Fibroblast of mammary gland (primary cell): ENCODE measurements at regions not wholly inside any gene's neighbourhood (a gene's known extent, or its start where the extent isn't known, plus 50 kb on each side); places are given as distances from the start of the nearest gene placed in this dataset.
A peak's percentile ranks its signal among the peaks of the same experiment; 100 is the strongest.

Experiments used
- DNase-seq: peaks from one replicate; pipeline ENCODE4 v3.0.0-alpha.2; 2010; ENCODE audit warnings: low read depth
- H3K4me3 ChIP-seq: 2 replicates; pipeline ENCODE4 v1.5.1; 2011; ENCODE audit warnings: low read depth, mild to moderate bottlenecking, low read length, moderate library complexity; ENCODE audit not compliant: control insufficient read depth
- TF ChIP-seq, protein P1 (sequence below): conservative IDR thresholded peaks from 2 replicates; pipeline ENCODE4 v1.5.1; 2011; ENCODE audit warnings: low read depth, low read length, inconsistent platforms; ENCODE audit not compliant: control insufficient read depth, insufficient read depth

DNA sequence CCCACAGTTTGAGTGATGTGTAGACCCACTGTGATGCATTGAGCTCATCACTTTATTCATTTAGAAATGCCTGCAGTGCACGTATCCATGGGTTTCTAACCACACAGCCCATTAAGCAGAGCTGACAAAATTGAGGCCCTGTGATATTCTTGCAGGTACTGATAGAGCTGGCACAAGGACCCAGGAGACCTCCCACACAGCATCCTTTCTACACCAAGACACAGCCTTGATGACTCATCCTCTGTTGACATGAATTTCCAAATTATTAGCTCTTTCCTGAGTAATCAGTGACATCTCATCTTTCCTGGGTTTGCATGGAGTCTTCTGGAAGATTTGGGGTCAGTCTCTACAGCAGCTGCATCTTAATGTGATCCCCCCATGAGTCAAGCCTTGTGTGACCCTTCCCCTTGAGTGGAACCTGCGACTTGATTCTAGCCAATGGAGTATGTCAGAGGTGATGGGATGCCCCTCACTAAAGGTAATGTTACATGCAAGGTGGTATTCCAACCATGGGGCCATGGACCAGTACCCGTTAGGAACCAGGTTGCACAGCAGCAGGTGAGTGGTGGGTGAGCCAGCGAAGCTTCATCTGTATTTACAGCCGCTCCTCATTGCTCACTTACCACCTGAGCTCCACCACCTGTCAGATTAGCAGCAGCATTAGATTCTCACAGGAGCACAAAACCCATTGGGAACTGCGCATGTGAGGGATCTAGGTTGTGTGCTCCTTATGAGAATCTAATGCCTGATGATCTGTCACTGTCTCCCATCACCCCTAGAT lies 181.1 kb upstream of the ARL4C start:
- no peak overlapping the region for H3K4me3 ChIP-seq
- DNase-seq = peak; percentile 86

DNA sequence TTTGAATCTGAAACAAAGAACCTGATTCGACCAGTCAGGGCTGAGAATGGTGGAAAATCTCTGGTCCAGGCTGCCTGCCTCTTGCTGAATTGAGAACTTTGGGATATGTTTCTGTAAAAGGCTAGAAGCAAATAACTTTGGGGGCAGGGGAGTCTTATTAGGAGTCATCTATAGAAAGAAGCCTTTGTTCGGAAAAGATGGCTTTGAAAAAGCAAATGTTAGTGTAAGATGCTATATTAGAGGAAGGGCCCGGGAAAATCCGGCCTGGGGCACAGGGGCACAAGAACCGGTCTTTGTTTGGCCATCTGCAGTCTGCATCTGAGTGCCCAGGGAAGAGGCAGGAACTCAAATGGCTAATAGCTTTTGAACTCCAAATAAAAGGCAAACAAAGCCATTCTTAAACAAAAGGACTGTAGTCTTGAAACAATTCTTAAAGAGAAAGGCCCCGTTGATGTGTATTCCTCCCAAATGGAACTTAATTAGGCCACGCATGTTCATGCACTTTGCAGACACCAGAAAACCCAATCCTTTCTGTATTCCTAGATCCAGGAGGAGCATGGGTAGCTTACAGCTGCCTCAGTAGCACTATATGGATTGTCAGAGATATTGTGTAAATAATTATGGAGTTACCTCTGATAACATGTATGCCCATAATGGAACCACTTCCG lies 180.0 kb upstream of the ARL4C start:
- TF ChIP-seq, protein P1, sequence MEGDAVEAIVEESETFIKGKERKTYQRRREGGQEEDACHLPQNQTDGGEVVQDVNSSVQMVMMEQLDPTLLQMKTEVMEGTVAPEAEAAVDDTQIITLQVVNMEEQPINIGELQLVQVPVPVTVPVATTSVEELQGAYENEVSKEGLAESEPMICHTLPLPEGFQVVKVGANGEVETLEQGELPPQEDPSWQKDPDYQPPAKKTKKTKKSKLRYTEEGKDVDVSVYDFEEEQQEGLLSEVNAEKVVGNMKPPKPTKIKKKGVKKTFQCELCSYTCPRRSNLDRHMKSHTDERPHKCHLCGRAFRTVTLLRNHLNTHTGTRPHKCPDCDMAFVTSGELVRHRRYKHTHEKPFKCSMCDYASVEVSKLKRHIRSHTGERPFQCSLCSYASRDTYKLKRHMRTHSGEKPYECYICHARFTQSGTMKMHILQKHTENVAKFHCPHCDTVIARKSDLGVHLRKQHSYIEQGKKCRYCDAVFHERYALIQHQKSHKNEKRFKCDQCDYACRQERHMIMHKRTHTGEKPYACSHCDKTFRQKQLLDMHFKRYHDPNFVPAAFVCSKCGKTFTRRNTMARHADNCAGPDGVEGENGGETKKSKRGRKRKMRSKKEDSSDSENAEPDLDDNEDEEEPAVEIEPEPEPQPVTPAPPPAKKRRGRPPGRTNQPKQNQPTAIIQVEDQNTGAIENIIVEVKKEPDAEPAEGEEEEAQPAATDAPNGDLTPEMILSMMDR = no peak
- no peak overlapping the region for H3K4me3 ChIP-seq
- DNase-seq = no peak

More for the DNA sequence above, 181.1 kb upstream of the ARL4C start:
- TF ChIP-seq, protein P1 = no peak

DNA sequence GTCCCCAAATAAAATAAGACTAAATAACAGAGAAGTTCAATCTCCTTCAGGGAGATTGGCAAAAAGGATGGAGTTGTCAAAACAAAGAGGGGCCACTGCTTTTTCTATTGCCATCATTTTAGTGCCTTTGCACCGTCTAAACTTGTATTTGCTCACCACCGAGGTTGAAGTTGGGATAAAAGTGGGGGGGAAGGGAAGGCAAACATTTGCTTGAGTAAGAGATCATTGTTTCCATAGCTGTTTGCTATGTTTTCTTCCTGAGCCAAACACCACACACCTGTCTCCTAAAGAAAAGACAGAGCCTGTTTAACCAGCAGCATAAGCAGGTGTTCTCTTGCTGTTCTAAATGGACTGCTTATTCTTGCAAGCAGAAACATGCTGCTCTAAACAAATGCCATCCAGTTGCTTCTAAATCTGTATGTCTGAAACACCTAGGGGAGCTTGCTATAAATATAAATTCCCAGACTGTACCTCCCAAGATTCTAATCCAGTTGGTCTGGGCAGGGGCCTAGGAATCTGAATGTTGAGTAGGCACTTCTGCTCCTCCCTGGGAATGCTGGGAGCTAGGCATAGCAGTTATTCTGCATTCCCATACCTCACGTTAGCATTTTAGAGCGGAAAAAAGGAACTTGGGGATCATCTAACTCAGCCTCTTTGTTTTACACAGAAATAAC lies 179.4 kb upstream of the ARL4C start:
- TF ChIP-seq, protein P1 = no peak
- DNase-seq = no peak
- H3K4me3 ChIP-seq = no peak overlapping the region

DNA sequence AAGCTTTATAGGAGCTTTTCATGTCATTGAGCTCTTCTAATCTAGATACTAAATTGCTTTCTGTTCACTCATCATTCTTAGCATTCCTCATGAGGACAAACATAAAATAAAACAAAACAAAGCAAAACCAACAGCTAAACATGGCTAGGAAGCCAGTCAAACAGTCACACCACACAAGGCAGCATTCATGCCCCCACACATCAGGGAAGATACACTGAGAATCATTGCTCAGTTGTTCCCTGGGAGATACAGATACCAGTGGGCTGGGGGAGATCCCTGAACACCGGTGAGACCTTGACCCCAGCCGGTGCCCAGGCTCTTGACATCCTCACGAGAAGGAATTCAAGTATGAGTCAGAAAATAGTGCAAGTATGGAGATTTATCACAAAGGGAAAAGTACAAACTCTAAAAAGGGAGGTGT lies 177.9 kb upstream of the ARL4C start:
- peak; percentile 43 for DNase-seq
- TF ChIP-seq, protein P1 = no peak
- no peak overlapping the region for H3K4me3 ChIP-seq

DNA sequence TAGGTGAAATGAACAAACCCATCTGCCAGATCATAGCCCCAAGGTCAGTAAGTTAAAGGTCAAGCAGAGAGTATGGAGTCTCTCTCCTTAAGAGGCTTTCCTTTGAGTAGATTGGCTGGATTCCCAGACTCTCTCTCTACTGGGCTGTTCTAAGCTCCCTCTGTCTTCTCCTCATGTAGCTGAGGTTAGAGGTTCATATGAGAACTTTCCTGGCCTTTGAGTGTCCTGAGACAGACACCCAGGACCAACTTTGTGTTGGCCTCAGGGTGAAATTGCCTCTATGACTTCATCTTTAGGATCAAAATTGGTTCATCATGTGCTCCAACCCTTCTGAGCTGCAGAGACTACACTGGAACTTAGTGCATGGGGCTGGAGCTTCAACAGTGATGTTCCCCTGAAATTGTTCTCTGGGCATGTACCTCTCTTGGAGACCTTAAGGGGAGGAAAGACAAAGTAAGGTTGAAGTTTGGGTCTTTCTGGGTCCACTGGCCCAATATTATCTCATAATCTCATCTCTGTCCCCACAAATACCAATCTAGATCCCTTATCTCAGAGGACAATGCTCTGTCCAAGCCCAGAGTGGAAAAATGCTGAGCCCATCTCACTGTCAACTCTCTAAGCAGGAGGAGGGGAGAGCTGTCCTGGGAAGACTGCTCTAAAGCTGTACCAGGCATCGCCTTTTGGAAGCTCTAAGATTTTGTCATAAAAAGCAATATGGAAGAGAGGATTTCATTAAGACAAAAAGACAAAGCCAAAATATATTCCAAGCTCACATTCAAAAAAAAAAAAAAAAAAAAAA lies 177.3 kb upstream of the ARL4C start:
- H3K4me3 ChIP-seq = no peak overlapping the region
- TF ChIP-seq, protein P1 = no peak
- DNase-seq = peak; percentile 33

DNA sequence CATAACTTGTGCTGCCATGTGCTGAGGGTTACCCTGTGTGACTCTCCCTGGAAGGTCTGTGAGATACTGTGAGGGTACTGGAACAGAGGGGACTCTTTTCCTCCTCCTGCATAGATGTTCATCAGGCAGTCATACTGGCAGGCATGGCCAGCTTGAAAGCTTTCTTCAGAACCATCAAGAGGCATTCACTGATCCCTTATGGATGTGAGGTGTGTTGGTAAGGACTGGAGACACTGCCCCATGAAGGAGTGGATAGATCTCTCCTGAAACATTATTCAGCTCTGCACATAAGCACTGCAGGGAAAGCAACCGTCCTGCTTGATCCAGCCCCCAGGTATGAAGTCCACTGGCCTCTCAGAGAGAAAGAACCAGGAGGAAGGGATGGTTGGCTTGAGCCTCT lies 176.6 kb upstream of the ARL4C start:
- H3K4me3 ChIP-seq = no peak overlapping the region
- no peak for DNase-seq
- TF ChIP-seq, protein P1 = no peak
